Neural cell (in vitro differentiated cells): ENCODE measurements at regions not wholly inside any gene's neighbourhood (a gene's known extent, or its start where the extent isn't known, plus 50 kb on each side); places are given as distances from the start of the nearest gene placed in this dataset.

Source experiments
- H2AFZ ChIP-seq: fragments of 200-600, 300-800 bp; sonication (generic), shearing (Covaris generic); 2 replicates; pipeline ENCODE4 v1.6.0; 2014; ENCODE audit warnings: low read depth, mild to moderate bottlenecking, antibody characterized with exemption, low read length, moderate library complexity
- H3F3A ChIP-seq: fragments of 200-600 bp; shearing (Covaris generic); 2 replicates; pipeline ENCODE4 v1.6.1; 2016; ENCODE audit warnings: mild to moderate bottlenecking, moderate library complexity, mixed read lengths, antibody characterized with exemption, low read length; ENCODE audit not compliant: insufficient read depth, poor library complexity, severe bottlenecking
- H3K27ac ChIP-seq: fragments of 200-600, 300-800 bp; sonication (generic), shearing (Covaris generic); 2 replicates; pipeline ENCODE4 v1.5.1; 2014; ENCODE audit warnings: mild to moderate bottlenecking, low read length, moderate library complexity
- H3K27me3 ChIP-seq: fragments of 300-800, 200-600 bp; sonication (generic), shearing (Covaris generic); 2 replicates; pipeline ENCODE4 v1.6.0; 2014; ENCODE audit warnings: mild to moderate bottlenecking, low read depth, low read length, moderate library complexity; ENCODE audit not compliant: insufficient read depth
- H3K36me3 ChIP-seq: fragments of 300-800, 200-600 bp; sonication (generic), shearing (Covaris generic); 2 replicates; pipeline ENCODE4 v1.5.1; 2014; ENCODE audit warnings: mild to moderate bottlenecking, antibody characterized with exemption, low read length, moderate library complexity; ENCODE audit not compliant: insufficient read depth
- H3K4me2 ChIP-seq: fragments of 300-800, 200-600 bp; sonication (generic), shearing (Covaris generic); 2 replicates; pipeline ENCODE4 v1.6.0; 2014; ENCODE audit warnings: mild to moderate bottlenecking, low read length
- H3K4me3 ChIP-seq: fragments of 300-800, 200-600 bp; sonication (generic), shearing (Covaris generic); 2 replicates; pipeline ENCODE4 v1.5.1; 2014; ENCODE audit warnings: mild to moderate bottlenecking, low read length, moderate library complexity
- H3K79me2 ChIP-seq: fragments of 200-600 bp; shearing (Covaris generic); replicated peaks from 2 replicates; pipeline ENCODE4 v1.6.0; 2014; ENCODE audit warnings: mild to moderate bottlenecking, low read length, moderate library complexity; ENCODE audit not compliant: insufficient read depth
- H3K9ac ChIP-seq: fragments of 300-800, 200-600 bp; sonication (generic), shearing (Covaris generic); 2 replicates; pipeline ENCODE4 v1.6.1; 2016; ENCODE audit warnings: mild to moderate bottlenecking, low read length, mixed read lengths
- H3K9me2 ChIP-seq: fragments of 200-600 bp; shearing (Covaris generic); 2 replicates; pipeline ENCODE4 v1.6.1; 2016; ENCODE audit warnings: mild to moderate bottlenecking, low read length, mixed read lengths; ENCODE audit not compliant: insufficient read depth
- H3K9me3 ChIP-seq: fragments of 200-600, 300-800 bp; sonication (generic), shearing (Covaris generic); 2 replicates; pipeline ENCODE4 v1.6.1; 2016; ENCODE audit warnings: mild to moderate bottlenecking, mixed run types, low read length, moderate library complexity, mixed read lengths
- H4K20me1 ChIP-seq: fragments of 200-600 bp; shearing (Covaris generic); 2 replicates; pipeline ENCODE4 v1.6.1; 2016; ENCODE audit warnings: mild to moderate bottlenecking, mixed run types; ENCODE audit not compliant: insufficient read depth
- EP300 ChIP-seq: fragments of 450-650 bp; conservative IDR thresholded peaks from 2 replicates; pipeline ENCODE4 v1.6.1; 2014; ENCODE audit warnings: antibody characterized with exemption, mild to moderate bottlenecking, moderate library complexity; ENCODE audit not compliant: poor library complexity, severe bottlenecking
- EZH2 ChIP-seq: fragments of 200-600, 300-800 bp; shearing (Covaris generic), sonication (generic); IDR thresholded peaks from 2 replicates; pipeline ENCODE4 v1.6.1; 2014; ENCODE audit warnings: antibody characterized with exemption, low read length, borderline replicate concordance, mild to moderate bottlenecking; ENCODE audit not compliant: insufficient read depth, poor library complexity, severe bottlenecking
- MXI1 ChIP-seq: fragments of 450-650 bp; conservative IDR thresholded peaks from 2 replicates; pipeline ENCODE4 v1.6.1; 2014; ENCODE audit warnings: antibody characterized with exemption, mild to moderate bottlenecking; ENCODE audit not compliant: poor library complexity, severe bottlenecking
- POLR2AphosphoS5 ChIP-seq: IDR thresholded peaks from 2 replicates; pipeline ENCODE4 v1.6.1; 2012
- RAD21 ChIP-seq: fragments of 450-650 bp; conservative IDR thresholded peaks from 2 replicates; pipeline ENCODE4 v1.6.1; 2014; ENCODE audit warnings: antibody characterized with exemption, mild to moderate bottlenecking, moderate library complexity
- REST ChIP-seq: IDR thresholded peaks from 2 replicates; pipeline ENCODE4 v1.6.1; 2012; ENCODE audit warnings: borderline replicate concordance
- SMC3 ChIP-seq: fragments of 450-650 bp; conservative IDR thresholded peaks from 2 replicates; pipeline ENCODE4 v1.6.1; 2014; ENCODE audit warnings: antibody characterized with exemption, mild to moderate bottlenecking, moderate library complexity; ENCODE audit not compliant: poor library complexity
- TAF1 ChIP-seq: IDR thresholded peaks from 2 replicates; pipeline ENCODE4 v1.6.1; 2012; ENCODE audit warnings: low read depth
- TF ChIP-seq, protein P1 (sequence below): fragments of 450-650 bp; IDR thresholded peaks from 2 replicates; pipeline ENCODE4 v1.5.1; 2014; ENCODE audit warnings: antibody characterized with exemption, mild to moderate bottlenecking, moderate library complexity; ENCODE audit not compliant: poor library complexity, severe bottlenecking

- TF ChIP-seq EP300 = no peak
- no peak for TF ChIP-seq POLR2AphosphoS5
- TF ChIP-seq SMC3 = no peak
- no peak for TF ChIP-seq RAD21
- TF ChIP-seq MXI1 = no peak
- TF ChIP-seq, protein P1, sequence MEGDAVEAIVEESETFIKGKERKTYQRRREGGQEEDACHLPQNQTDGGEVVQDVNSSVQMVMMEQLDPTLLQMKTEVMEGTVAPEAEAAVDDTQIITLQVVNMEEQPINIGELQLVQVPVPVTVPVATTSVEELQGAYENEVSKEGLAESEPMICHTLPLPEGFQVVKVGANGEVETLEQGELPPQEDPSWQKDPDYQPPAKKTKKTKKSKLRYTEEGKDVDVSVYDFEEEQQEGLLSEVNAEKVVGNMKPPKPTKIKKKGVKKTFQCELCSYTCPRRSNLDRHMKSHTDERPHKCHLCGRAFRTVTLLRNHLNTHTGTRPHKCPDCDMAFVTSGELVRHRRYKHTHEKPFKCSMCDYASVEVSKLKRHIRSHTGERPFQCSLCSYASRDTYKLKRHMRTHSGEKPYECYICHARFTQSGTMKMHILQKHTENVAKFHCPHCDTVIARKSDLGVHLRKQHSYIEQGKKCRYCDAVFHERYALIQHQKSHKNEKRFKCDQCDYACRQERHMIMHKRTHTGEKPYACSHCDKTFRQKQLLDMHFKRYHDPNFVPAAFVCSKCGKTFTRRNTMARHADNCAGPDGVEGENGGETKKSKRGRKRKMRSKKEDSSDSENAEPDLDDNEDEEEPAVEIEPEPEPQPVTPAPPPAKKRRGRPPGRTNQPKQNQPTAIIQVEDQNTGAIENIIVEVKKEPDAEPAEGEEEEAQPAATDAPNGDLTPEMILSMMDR = no peak
- TF ChIP-seq REST = no peak
- TF ChIP-seq TAF1 = no peak
- no peak for TF ChIP-seq EZH2
- Histone ChIP-seq H2AFZ (no peak overlapping the region), H3K27me3 (no peaks in the 10 kb centered on the region), H3K9me3 (no peaks in the 10 kb centered on the region), H4K20me1 (no peaks in the 10 kb centered on the region), H3F3A (no peaks in the 10 kb centered on the region), H3K4me3 (no peak overlapping the region), H3K36me3 (no peaks in the 10 kb centered on the region), H3K9me2 (no peaks in the 10 kb centered on the region), H3K9ac (no peak overlapping the region), H3K27ac (no peak overlapping the region), H3K79me2 (no peaks in the 10 kb centered on the region), H3K4me2 (no peak overlapping the region)
Observed at GRCh38 chr6:117200067-117200466, 65.3 kb upstream of the VGLL2 start.

GRCh38 chr6:117204903-117205302 lies 60.5 kb upstream of the VGLL2 start:
- Histone ChIP-seq H3K9me3 (no peaks in the 10 kb centered on the region), H3K27ac (no peak overlapping the region), H3K9me2 (no peaks in the 10 kb centered on the region), H3K4me2 (no peak overlapping the region), H4K20me1 (no peaks in the 10 kb centered on the region), H3K79me2 (no peaks in the 10 kb centered on the region), H3K9ac (no peak overlapping the region), H3K4me3 (no peak overlapping the region), H3F3A (no peaks in the 10 kb centered on the region), H3K27me3 (no peaks in the 10 kb centered on the region), H2AFZ (no peak overlapping the region), H3K36me3 (no peaks in the 10 kb centered on the region)
- TF ChIP-seq REST (no peak), SMC3 (no peak), TAF1 (no peak), MXI1 (no peak), POLR2AphosphoS5 (no peak), RAD21 (no peak), EZH2 (no peak), EP300 (no peak)
- TF ChIP-seq, protein P1 = no peak
